WTC11 (cell line): ENCODE measurements at regions not wholly inside any gene's neighbourhood (a gene's known extent, or its start where the extent isn't known, plus 50 kb on each side); places are given as distances from the start of the nearest gene placed in this dataset.

Experiments used
- ATAC-seq: fragments of 200-7000 bp; cut with Tn5 transposase; 2 replicates; pipeline ENCODE4 v1.10.0; 2021; ENCODE audit warnings: mild to moderate bottlenecking, moderate library complexity
- CTCF ChIA-PET: fragments of 300-600 bp; sonication (Branson Sonifier 250); formaldehyde crosslinking; loops from one replicate; lab custom pipeline; 2021; ENCODE audit warnings: antibody characterized with exemption; lab: Charles Lee
- POLR2A ChIA-PET: fragments of 350-600 bp; sonication (Branson Sonifier 250); formaldehyde crosslinking; loops from one replicate; lab custom pipeline; 2021; ENCODE audit warnings: antibody characterized with exemption; lab: Charles Lee
- DNase-seq: peaks from one replicate; pipeline ENCODE4 v3.0.0; 2021; ENCODE audit warnings: low spot score
- H3K27ac Mint-ChIP-seq: 2 replicates; pipeline ENCODE4 v1.8.0; 2021; ENCODE audit warnings: mixed read lengths
- H3K27me3 Mint-ChIP-seq: 2 replicates; pipeline ENCODE4 v1.8.0; 2021; ENCODE audit warnings: low read depth, mild to moderate bottlenecking, moderate library complexity, mixed read lengths
- H3K36me3 Mint-ChIP-seq: 2 replicates; pipeline ENCODE4 v1.8.0; 2021; ENCODE audit warnings: mixed read lengths
- H3K4me1 Mint-ChIP-seq: 2 replicates; pipeline ENCODE4 v1.8.0; 2022; ENCODE audit warnings: mixed read lengths
- H3K4me3 Mint-ChIP-seq: 2 replicates; pipeline ENCODE4 v1.8.0; 2021; ENCODE audit warnings: mild to moderate bottlenecking, moderate library complexity, mixed read lengths
- H3K9me3 Mint-ChIP-seq: 2 replicates; pipeline ENCODE4 v1.8.0; 2021; ENCODE audit warnings: mixed read lengths
- AFF4 ChIP-seq: sonication (generic); formaldehyde crosslinking; IDR thresholded peaks from 2 replicates; pipeline ENCODE4 v1.8.1; 2023; ENCODE audit warnings: mild to moderate bottlenecking, missing genetic modification reagents, borderline replicate concordance
- ATF1 ChIP-seq: sonication (generic); formaldehyde crosslinking; IDR thresholded peaks from 2 replicates; pipeline ENCODE4 v1.8.1; 2023; ENCODE audit warnings: mild to moderate bottlenecking, moderate library complexity, missing genetic modification reagents
- E2F1 ChIP-seq: sonication (generic); formaldehyde crosslinking; IDR thresholded peaks from 2 replicates; pipeline ENCODE4 v1.8.0; 2022; ENCODE audit warnings: mild to moderate bottlenecking, missing genetic modification reagents
- ELF4 ChIP-seq: sonication (generic); formaldehyde crosslinking; IDR thresholded peaks from 2 replicates; pipeline ENCODE4 v1.8.1; 2022; ENCODE audit warnings: low read depth, mild to moderate bottlenecking, moderate library complexity, missing genetic modification reagents
- FOXK1 ChIP-seq: sonication (generic); formaldehyde crosslinking; IDR thresholded peaks from 2 replicates; pipeline ENCODE4 v1.8.0; 2022; ENCODE audit warnings: mild to moderate bottlenecking, moderate library complexity, missing genetic modification reagents
- GTF2I ChIP-seq: fragments of 250-450 bp; sonication (Bioruptor Pico); conservative IDR thresholded peaks from 2 replicates; pipeline ENCODE4 v1.4.0; 2021; ENCODE audit warnings: mild to moderate bottlenecking
- HMGA2 ChIP-seq: fragments of 250-450 bp; sonication (Bioruptor Pico); IDR thresholded peaks from 2 replicates; pipeline ENCODE4 v1.4.0; 2021; ENCODE audit warnings: mild to moderate bottlenecking, moderate library complexity
- IRF2 ChIP-seq: sonication (generic); formaldehyde crosslinking; IDR thresholded peaks from 2 replicates; pipeline ENCODE4 v1.8.0; 2022; ENCODE audit warnings: low read depth, missing genetic modification reagents, borderline replicate concordance
- JAZF1 ChIP-seq: fragments of 250-450 bp; sonication (Bioruptor Pico); IDR thresholded peaks from 2 replicates; pipeline ENCODE4 v1.9.0; 2021; ENCODE audit warnings: moderate library complexity, mild to moderate bottlenecking, inconsistent platforms
- JUN ChIP-seq: sonication (generic); formaldehyde crosslinking; IDR thresholded peaks from 2 replicates; pipeline ENCODE4 v1.8.0; 2023; ENCODE audit warnings: mild to moderate bottlenecking, missing genetic modification reagents
- MYBL2 ChIP-seq: sonication (generic); formaldehyde crosslinking; IDR thresholded peaks from 2 replicates; pipeline ENCODE4 v1.8.1; 2023; ENCODE audit warnings: mild to moderate bottlenecking, moderate library complexity, missing genetic modification reagents
- PRRX2 ChIP-seq: fragments of 250-450 bp; sonication (Bioruptor Pico); IDR thresholded peaks from 2 replicates; pipeline ENCODE4 v1.8.0; 2021; ENCODE audit warnings: mild to moderate bottlenecking
- SMAD3 ChIP-seq: sonication (generic); formaldehyde crosslinking; IDR thresholded peaks from 2 replicates; pipeline ENCODE4 v1.8.0; 2022; ENCODE audit warnings: missing genetic modification reagents, mild to moderate bottlenecking, borderline replicate concordance
- SMAD4 ChIP-seq: sonication (generic); formaldehyde crosslinking; IDR thresholded peaks from 2 replicates; pipeline ENCODE4 v1.8.0; 2022; ENCODE audit warnings: mild to moderate bottlenecking, missing genetic modification reagents
- TCF7 ChIP-seq: sonication (generic); formaldehyde crosslinking; IDR thresholded peaks from 2 replicates; pipeline ENCODE4 v1.8.0; 2022; ENCODE audit warnings: mild to moderate bottlenecking, low read depth, missing genetic modification reagents, moderate library complexity
- TEAD1 ChIP-seq: sonication (generic); formaldehyde crosslinking; IDR thresholded peaks from 2 replicates; pipeline ENCODE4 v1.8.0; 2022; ENCODE audit warnings: mild to moderate bottlenecking, missing genetic modification reagents
- ZNF671 ChIP-seq: fragments of 250-450 bp; sonication (Bioruptor Pico); IDR thresholded peaks from 2 replicates; pipeline ENCODE4 v1.8.0; 2021; ENCODE audit warnings: mild to moderate bottlenecking
- TF ChIP-seq, protein P1 (sequence below): fragments of 250-450 bp; sonication (Bioruptor Pico); IDR thresholded peaks from 2 replicates; pipeline ENCODE4 v1.9.0; 2021; ENCODE audit warnings: mild to moderate bottlenecking, borderline replicate concordance
- TF ChIP-seq, protein P2 (sequence below): sonication (generic); formaldehyde crosslinking; IDR thresholded peaks from 2 replicates; pipeline ENCODE4 v1.8.1; 2023; ENCODE audit warnings: mild to moderate bottlenecking, moderate library complexity, missing genetic modification reagents
- TF ChIP-seq, protein P3 (sequence below): sonication (generic); formaldehyde crosslinking; IDR thresholded peaks from 2 replicates; pipeline ENCODE4 v1.8.1; 2022; ENCODE audit warnings: missing genetic modification reagents, borderline replicate concordance
- TF ChIP-seq, protein P4 (sequence below): sonication (generic); formaldehyde crosslinking; IDR thresholded peaks from 2 replicates; pipeline ENCODE4 v1.8.1; 2023; ENCODE audit warnings: mild to moderate bottlenecking, missing genetic modification reagents, moderate library complexity

DNA sequence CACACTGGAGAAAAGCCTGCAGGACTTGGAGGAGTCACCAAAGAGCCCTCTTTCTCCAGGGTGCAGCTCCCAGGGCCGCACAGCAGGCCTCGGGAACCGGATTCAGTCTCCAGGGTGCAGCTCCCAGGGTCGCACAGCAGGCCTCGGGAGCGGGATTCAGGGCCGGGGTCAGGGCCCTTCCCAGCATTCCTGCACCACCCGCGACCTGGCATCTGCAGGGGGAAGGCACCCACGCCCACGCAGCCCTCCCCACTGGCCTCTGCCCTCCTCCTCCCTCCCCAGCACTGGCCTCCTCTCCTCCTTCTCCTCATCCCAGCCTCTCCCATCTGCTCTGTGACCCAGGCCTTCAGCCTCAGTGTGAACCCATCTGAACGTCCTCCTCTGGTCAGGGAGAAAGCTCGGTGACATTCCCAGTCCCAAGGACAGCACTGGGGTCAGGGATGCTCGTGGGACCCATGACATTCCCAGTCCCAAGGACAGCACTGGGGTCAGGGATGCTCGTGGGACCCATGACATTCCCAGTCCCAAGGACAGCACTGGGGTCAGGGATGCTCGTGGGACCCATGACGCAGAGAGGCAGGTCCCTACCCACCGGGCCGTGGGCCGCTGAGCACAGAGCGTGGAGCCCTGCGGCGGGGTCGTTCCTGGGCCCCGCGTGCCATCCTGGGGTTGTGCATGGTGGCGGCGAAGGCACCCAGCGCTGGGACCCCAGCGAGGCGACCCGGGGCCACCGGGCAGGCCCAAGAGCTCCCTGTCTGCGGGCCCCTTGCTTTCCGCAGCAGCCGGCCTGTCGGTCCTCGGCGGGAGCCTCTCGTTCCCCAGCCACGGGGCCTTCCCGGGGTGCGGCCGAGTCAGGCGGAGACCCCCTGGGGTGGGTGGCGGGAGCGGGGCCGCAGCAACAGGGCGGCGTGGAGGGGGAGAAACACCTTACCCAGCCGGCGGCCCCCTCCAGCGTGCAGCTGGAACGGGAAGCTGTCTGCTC, 550.2 kb upstream of the SALL3 start (continued):
- TF ChIP-seq E2F1 (no peak), PRRX2 (CRISPR knock-in tag) (no peak), HMGA2 (CRISPR knock-in tag) (no peak), JUN (CRISPR knock-in tag) (no peak)
- TF ChIP-seq, protein P1, sequence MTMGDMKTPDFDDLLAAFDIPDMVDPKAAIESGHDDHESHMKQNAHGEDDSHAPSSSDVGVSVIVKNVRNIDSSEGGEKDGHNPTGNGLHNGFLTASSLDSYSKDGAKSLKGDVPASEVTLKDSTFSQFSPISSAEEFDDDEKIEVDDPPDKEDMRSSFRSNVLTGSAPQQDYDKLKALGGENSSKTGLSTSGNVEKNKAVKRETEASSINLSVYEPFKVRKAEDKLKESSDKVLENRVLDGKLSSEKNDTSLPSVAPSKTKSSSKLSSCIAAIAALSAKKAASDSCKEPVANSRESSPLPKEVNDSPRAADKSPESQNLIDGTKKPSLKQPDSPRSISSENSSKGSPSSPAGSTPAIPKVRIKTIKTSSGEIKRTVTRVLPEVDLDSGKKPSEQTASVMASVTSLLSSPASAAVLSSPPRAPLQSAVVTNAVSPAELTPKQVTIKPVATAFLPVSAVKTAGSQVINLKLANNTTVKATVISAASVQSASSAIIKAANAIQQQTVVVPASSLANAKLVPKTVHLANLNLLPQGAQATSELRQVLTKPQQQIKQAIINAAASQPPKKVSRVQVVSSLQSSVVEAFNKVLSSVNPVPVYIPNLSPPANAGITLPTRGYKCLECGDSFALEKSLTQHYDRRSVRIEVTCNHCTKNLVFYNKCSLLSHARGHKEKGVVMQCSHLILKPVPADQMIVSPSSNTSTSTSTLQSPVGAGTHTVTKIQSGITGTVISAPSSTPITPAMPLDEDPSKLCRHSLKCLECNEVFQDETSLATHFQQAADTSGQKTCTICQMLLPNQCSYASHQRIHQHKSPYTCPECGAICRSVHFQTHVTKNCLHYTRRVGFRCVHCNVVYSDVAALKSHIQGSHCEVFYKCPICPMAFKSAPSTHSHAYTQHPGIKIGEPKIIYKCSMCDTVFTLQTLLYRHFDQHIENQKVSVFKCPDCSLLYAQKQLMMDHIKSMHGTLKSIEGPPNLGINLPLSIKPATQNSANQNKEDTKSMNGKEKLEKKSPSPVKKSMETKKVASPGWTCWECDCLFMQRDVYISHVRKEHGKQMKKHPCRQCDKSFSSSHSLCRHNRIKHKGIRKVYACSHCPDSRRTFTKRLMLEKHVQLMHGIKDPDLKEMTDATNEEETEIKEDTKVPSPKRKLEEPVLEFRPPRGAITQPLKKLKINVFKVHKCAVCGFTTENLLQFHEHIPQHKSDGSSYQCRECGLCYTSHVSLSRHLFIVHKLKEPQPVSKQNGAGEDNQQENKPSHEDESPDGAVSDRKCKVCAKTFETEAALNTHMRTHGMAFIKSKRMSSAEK, result no peak
- TF ChIP-seq, protein P2, sequence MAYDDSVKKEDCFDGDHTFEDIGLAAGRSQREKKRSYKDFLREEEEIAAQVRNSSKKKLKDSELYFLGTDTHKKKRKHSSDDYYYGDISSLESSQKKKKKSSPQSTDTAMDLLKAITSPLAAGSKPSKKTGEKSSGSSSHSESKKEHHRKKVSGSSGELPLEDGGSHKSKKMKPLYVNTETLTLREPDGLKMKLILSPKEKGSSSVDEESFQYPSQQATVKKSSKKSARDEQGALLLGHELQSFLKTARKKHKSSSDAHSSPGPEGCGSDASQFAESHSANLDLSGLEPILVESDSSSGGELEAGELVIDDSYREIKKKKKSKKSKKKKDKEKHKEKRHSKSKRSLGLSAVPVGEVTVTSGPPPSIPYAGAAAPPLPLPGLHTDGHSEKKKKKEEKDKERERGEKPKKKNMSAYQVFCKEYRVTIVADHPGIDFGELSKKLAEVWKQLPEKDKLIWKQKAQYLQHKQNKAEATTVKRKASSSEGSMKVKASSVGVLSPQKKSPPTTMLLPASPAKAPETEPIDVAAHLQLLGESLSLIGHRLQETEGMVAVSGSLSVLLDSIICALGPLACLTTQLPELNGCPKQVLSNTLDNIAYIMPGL, result no peak

- no peak for DNase-seq
- Mint-ChIP-seq H3K4me1 (no peaks in the 10 kb centered on the region), H3K36me3 (peaks cover 22% of the 10 kb centered on the region), H3K27ac (no peak overlapping the region), H3K9me3 (peaks cover 35% of the 10 kb centered on the region), H3K4me3 (no peak overlapping the region), H3K27me3 (no peaks in the 10 kb centered on the region; the same call in 1 of the 2 replicates)
- ChIA-PET CTCF (no interaction called here), POLR2A (no interaction called here)
- ATAC-seq, result no peak
- TF ChIP-seq PRRX2 (CRISPR knock-in tag) (no peak), IRF2 (CRISPR knock-in tag) (no peak), FOXK1 (no peak), ATF1 (CRISPR knock-in tag) (no peak), AFF4 (CRISPR knock-in tag) (no peak), SMAD4 (CRISPR knock-in tag) (no peak), TCF7 (CRISPR knock-in tag) (no peak), JAZF1 (CRISPR knock-in tag) (no peak), TEAD1 (CRISPR knock-in tag) (no peak), MYBL2 (CRISPR knock-in tag) (no peak), GTF2I (CRISPR knock-in tag) (no peak), ELF4 (CRISPR knock-in tag) (no peak), ZNF671 (CRISPR knock-in tag) (no peak), SMAD3 (CRISPR knock-in tag) (no peak)
- TF ChIP-seq, protein P3, sequence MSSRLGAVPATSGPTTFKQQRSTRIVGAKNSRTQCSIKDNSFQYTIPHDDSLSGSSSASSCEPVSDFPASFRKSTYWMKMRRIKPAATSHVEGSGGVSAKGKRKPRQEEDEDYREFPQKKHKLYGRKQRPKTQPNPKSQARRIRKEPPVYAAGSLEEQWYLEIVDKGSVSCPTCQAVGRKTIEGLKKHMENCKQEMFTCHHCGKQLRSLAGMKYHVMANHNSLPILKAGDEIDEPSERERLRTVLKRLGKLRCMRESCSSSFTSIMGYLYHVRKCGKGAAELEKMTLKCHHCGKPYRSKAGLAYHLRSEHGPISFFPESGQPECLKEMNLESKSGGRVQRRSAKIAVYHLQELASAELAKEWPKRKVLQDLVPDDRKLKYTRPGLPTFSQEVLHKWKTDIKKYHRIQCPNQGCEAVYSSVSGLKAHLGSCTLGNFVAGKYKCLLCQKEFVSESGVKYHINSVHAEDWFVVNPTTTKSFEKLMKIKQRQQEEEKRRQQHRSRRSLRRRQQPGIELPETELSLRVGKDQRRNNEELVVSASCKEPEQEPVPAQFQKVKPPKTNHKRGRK (CRISPR knock-in tag), result no peak
- TF ChIP-seq, protein P4, sequence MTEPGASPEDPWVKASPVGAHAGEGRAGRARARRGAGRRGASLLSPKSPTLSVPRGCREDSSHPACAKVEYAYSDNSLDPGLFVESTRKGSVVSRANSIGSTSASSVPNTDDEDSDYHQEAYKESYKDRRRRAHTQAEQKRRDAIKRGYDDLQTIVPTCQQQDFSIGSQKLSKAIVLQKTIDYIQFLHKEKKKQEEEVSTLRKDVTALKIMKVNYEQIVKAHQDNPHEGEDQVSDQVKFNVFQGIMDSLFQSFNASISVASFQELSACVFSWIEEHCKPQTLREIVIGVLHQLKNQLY (CRISPR knock-in tag), result no peak
Measured at GRCh38 chr18:78430131-78430758, 549.4 kb upstream of the SALL3 start.
